PC-3 (cell line): ENCODE measurements at regions not wholly inside any gene's neighbourhood (a gene's known extent, or its start where the extent isn't known, plus 50 kb on each side); places are given as distances from the start of the nearest gene placed in this dataset.
A peak's percentile ranks its signal among the peaks of the same experiment; 100 is the strongest.
"Not testable (repeated sequence)": the region's sequence is repeated elsewhere in the genome, so short reads cannot be mapped to it uniquely, and the experiment has no call there.

Experiments
- ATAC-seq: fragments of 200-7000 bp; cut with Tn5 transposase; 2 replicates; pipeline ENCODE4 v1.9.1; 2020; ENCODE audit warnings: mild to moderate bottlenecking, moderate library complexity
- BruUV-seq: library from RNA; stranded (reverse); fragments of 400-500 nt; replicated peaks from 2 replicates; lab custom pipeline; 2021; lab: Mats Ljungman, UMichigan
- CTCF ChIA-PET: fragments of 300-600 bp; sonication (Branson Sonifier 250); formaldehyde crosslinking; loops from one replicate; lab custom pipeline; 2022; ENCODE audit warnings: antibody characterized with exemption; lab: Charles Lee
- POLR2A ChIA-PET: fragments of 300-600 bp; sonication (Branson Sonifier 250); formaldehyde crosslinking; loops from one replicate; lab custom pipeline; 2022; ENCODE audit warnings: antibody characterized with exemption; ENCODE audit not compliant: unreplicated experiment; lab: Charles Lee
- DNase-seq: peaks from one replicate; pipeline ENCODE4 v3.0.0-alpha.2; 2015
- H2AFZ ChIP-seq: fragments of 300-600 bp; sonication (generic); 2 replicates; pipeline ENCODE4 v1.6.0; 2016; ENCODE audit warnings: antibody characterized with exemption, low read length
- H3F3A ChIP-seq: fragments of 300-600 bp; sonication (generic); one replicate; pipeline ENCODE4 v1.6.0; 2017; ENCODE audit warnings: antibody characterized with exemption, low read length, control low read depth, mild to moderate bottlenecking; ENCODE audit not compliant: unreplicated experiment
- H3K27ac ChIP-seq: fragments of 300-600 bp; sonication (generic); 2 replicates; pipeline ENCODE4 v1.5.1; 2016; ENCODE audit warnings: mild to moderate bottlenecking, low read length
- H3K27me3 ChIP-seq: fragments of 300-600 bp; sonication (generic); 2 replicates; pipeline ENCODE4 v1.6.1; 2016; ENCODE audit warnings: low read length, mixed read lengths
- H3K36me3 ChIP-seq: fragments of 300-600 bp; sonication (generic); 2 replicates; pipeline ENCODE4 v1.6.1; 2016; ENCODE audit warnings: low read depth, mixed run types, low read length, mixed read lengths
- H3K4me1 ChIP-seq: fragments of 300-600 bp; sonication (generic); 2 replicates; pipeline ENCODE4 v1.5.1; 2016; ENCODE audit warnings: low read length; ENCODE audit not compliant: insufficient read depth
- H3K4me2 ChIP-seq: fragments of 300-600 bp; sonication (generic); 2 replicates; pipeline ENCODE4 v1.6.0; 2016; ENCODE audit warnings: low read length
- H3K4me3 ChIP-seq: fragments of 300-600 bp; sonication (generic); 2 replicates; pipeline ENCODE4 v1.5.1; 2016; ENCODE audit warnings: mild to moderate bottlenecking, low read length, mixed read lengths
- H3K79me2 ChIP-seq: fragments of 300-600 bp; sonication (generic); 2 replicates; pipeline ENCODE4 v1.6.1; 2017; ENCODE audit warnings: low read length, mixed read lengths
- H3K9ac ChIP-seq: fragments of 300-600 bp; sonication (generic); 2 replicates; pipeline ENCODE4 v1.6.0; 2016; ENCODE audit warnings: mild to moderate bottlenecking, low read length
- H3K9me2 ChIP-seq: fragments of 300-600 bp; sonication (generic); replicated peaks from 2 replicates; pipeline ENCODE4 v1.6.1; 2016; ENCODE audit warnings: mixed run types, low read length, mixed read lengths
- H3K9me3 ChIP-seq: fragments of 300-600 bp; sonication (generic); 2 replicates; pipeline ENCODE4 v1.6.1; 2016; ENCODE audit warnings: low read length, mixed read lengths
- H4K20me1 ChIP-seq: fragments of 300-600 bp; sonication (generic); 2 replicates; pipeline ENCODE4 v1.6.1; 2016; ENCODE audit warnings: low read length, mixed read lengths
- EZH2 ChIP-seq: fragments of 300-600 bp; sonication (generic); IDR thresholded peaks from one replicate; pipeline ENCODE4 v1.6.1; 2017; ENCODE audit warnings: antibody characterized with exemption, mild to moderate bottlenecking, low read length; ENCODE audit not compliant: unreplicated experiment
- EZH2phosphoT487 ChIP-seq: fragments of 300-600 bp; sonication (generic); IDR thresholded peaks from 2 replicates; pipeline ENCODE4 v1.6.1; 2018; ENCODE audit warnings: mild to moderate bottlenecking, antibody characterized with exemption, low read length, borderline replicate concordance
- intact Hi-C: fragments of 100-400 bp; cut with micrococcal nuclease; formaldehyde crosslinking; loops from 2 replicates; pipeline ENCODE4 v1.9.0; 2023
- TF ChIP-seq, protein P1 (sequence below): fragments of 300-600 bp; sonication (generic); conservative IDR thresholded peaks from 2 replicates; pipeline ENCODE4 v1.5.1; 2017; ENCODE audit warnings: antibody characterized with exemption, low read depth, mild to moderate bottlenecking, low read length

DNA sequence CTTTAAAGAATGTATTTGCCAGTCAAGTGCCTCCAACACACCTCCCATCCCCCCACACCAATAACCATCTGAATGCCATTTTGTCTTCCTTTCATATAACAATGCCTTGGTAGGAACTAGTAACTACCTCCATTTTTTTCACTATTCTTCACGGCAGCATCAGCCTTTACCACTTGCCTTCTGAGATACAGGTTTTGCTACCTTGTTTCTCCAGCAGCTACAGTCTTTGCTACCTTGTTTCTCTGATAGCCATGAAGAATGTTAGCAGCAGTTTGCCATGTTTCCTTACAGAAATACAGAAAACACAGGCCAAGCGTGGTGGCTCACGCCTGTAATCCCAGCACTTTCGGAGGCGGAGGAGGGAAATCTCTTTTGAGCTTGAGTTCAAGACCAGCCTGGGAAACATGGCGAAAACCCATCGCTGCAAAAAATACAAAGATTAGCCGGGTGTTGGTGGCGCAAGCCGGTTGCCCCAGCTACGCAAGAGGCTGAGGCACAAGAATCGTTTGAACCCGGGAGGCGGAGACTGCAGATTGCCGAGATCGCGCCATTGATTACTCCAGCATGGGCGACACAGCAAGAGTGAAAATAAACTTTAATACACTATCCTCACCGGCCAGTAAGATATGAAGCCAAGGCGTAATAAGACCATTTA lies 100.9 kb downstream of the HFE start:
- no peaks in the 10 kb centered on the region for H3F3A ChIP-seq
- no peak for TF ChIP-seq EZH2
- intact Hi-C loops = no loop called here
- no peak overlapping the region for H3K9ac ChIP-seq
- no TSS peak for BruUV-seq
- H3K36me3 ChIP-seq = no peaks in the 10 kb centered on the region; the same call in 1 of the 2 replicates
- H3K9me3 ChIP-seq = no peaks in the 10 kb centered on the region
- no peak overlapping the region for H3K4me3 ChIP-seq
- ATAC-seq = no peak
- no peaks in the 10 kb centered on the region for H3K27me3 ChIP-seq
- H2AFZ ChIP-seq = no peak overlapping the region
- no peaks in the 10 kb centered on the region for H4K20me1 ChIP-seq
- ChIA-PET POLR2A (no interaction called here), CTCF (no interaction called here)
- no peaks in the 10 kb centered on the region for H3K4me1 ChIP-seq
- H3K79me2 ChIP-seq = no peaks in the 10 kb centered on the region
- H3K27ac ChIP-seq = no peak overlapping the region
- no peak for DNase-seq
- no peaks in the 10 kb centered on the region for H3K9me2 ChIP-seq
- no peak overlapping the region for H3K4me2 ChIP-seq

DNA sequence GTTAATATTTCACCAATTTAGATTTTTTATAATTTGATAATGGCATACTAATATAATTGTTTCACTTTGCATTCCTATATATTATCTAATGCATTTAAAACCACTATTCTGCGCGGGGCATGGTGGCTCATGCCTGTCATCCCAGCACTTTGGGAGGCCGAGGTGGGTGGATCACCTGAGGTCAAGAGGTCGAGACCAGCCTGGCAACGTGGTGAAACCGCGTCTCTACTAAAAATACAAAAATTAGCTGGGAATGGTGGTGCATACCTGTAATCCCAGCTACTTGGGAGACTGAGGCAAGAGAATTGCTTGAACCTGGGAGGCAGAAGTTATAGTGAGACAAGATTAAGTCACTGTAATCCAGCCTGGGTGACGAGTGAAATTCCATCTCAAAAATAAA lies 104.3 kb downstream of the HFE start:
- H3K9me3 ChIP-seq, intact Hi-C loops, H3K4me2 ChIP-seq, H3K4me3 ChIP-seq, H4K20me1 ChIP-seq, H3K9ac ChIP-seq, H3K36me3 ChIP-seq, ATAC-seq, H3K9me2 ChIP-seq, BruUV-seq, H3F3A ChIP-seq, POLR2A ChIA-PET, H2AFZ ChIP-seq, DNase-seq, H3K27me3 ChIP-seq, CTCF ChIA-PET, H3K27ac ChIP-seq: not testable (repeated sequence)
- peaks cover 11% of the 10 kb centered on the region; the same call in 1 of the 2 replicates for H3K4me1 ChIP-seq
- H3K79me2 ChIP-seq = peaks cover 24% of the 10 kb centered on the region

DNA sequence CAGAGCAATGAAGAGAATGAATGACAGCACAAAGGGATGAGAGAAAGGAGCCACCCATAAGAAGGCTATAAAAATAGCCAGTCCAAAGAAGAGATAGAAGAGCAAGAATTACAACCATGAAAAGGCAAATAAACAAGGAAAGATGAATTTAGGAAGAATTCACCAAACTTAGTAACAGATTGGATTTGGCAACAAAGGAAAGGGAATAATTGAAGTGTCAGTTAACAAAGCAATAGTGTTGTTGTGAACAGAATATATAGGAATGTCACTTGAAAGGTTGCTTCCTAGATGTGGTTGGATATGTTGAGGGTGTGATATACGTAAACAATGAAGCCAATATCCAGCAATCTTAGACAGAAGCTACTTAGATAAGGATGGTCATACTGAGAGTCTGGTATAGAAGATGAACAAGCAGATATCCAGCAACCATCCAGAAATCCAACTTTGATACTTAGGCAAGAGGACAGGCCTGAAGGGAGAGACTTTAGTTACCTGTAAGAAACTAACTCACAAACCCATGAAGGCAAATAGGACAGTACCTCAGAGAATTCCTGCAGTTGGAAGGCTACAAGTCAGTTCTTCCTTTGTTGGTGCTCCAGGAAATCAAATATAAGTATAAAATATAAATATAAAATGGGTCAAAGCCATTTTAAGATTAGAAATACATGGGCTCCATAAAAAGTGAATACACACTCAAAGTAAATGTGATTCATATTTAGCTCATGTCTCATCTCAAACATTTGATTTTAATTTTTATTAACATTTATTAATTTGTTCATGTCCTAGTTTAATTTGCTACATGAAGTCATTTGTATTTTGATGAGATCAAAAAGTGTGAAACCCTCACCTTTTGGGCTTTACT lies 106.5 kb downstream of the HFE start:
- peaks cover 29% of the 10 kb centered on the region for H4K20me1 ChIP-seq
- H3K9ac ChIP-seq = peak overlapping the region; percentile 91; the same call in 1 of the 2 replicates
- peak overlapping the region; percentile 98 for H3K4me2 ChIP-seq
- TF ChIP-seq EZH2phosphoT487 (no peak), EZH2 (no peak)
- TF ChIP-seq, protein P1, sequence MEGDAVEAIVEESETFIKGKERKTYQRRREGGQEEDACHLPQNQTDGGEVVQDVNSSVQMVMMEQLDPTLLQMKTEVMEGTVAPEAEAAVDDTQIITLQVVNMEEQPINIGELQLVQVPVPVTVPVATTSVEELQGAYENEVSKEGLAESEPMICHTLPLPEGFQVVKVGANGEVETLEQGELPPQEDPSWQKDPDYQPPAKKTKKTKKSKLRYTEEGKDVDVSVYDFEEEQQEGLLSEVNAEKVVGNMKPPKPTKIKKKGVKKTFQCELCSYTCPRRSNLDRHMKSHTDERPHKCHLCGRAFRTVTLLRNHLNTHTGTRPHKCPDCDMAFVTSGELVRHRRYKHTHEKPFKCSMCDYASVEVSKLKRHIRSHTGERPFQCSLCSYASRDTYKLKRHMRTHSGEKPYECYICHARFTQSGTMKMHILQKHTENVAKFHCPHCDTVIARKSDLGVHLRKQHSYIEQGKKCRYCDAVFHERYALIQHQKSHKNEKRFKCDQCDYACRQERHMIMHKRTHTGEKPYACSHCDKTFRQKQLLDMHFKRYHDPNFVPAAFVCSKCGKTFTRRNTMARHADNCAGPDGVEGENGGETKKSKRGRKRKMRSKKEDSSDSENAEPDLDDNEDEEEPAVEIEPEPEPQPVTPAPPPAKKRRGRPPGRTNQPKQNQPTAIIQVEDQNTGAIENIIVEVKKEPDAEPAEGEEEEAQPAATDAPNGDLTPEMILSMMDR = no peak
- H3K27me3 ChIP-seq = no peaks in the 10 kb centered on the region
- H3K9me2 ChIP-seq = no peaks in the 10 kb centered on the region
- no peaks in the 10 kb centered on the region for H3K9me3 ChIP-seq
- H2AFZ ChIP-seq = no peak overlapping the region
- no peak for ATAC-seq
- CTCF ChIA-PET = no interaction called here
- peaks cover 11% of the 10 kb centered on the region; the same call in 1 of the 2 replicates for H3K4me1 ChIP-seq
- H3K4me3 ChIP-seq = peak overlapping the region; percentile 93
- no TSS peak for BruUV-seq
- peaks cover 17% of the 10 kb centered on the region for H3F3A ChIP-seq
- H3K36me3 ChIP-seq = no peaks in the 10 kb centered on the region; the same call in 1 of the 2 replicates
- DNase-seq = no peak
- H3K79me2 ChIP-seq = peaks cover 46% of the 10 kb centered on the region
- intact Hi-C loops = loop anchor here (2.0 kb wide), 1 partner anchor 19 kb away; no protein-coding TSS in a partner anchor
- no peak overlapping the region for H3K27ac ChIP-seq
- POLR2A ChIA-PET = interaction anchor here (0.6 to 2.7 kb wide), 2 partner anchors 33 to 35 kb away, joined by 4 to 14 read pairs; no protein-coding TSS in a partner anchor
